Panc1 (cell line): ENCODE measurements at regions not wholly inside any gene's neighbourhood (a gene's known extent, or its start where the extent isn't known, plus 50 kb on each side); places are given as distances from the start of the nearest gene placed in this dataset.

ENCODE experiments used
- ATAC-seq: fragments of 200-7000 bp; cut with Tn5 transposase; 2 replicates; pipeline ENCODE4 v1.9.1; 2020; ENCODE audit warnings: mild to moderate bottlenecking, moderate library complexity
- BruUV-seq: library from RNA; stranded (reverse); fragments of 400-500 nt; replicated peaks from 2 replicates; lab custom pipeline; 2021; lab: Mats Ljungman, UMichigan
- CTCF ChIA-PET: fragments of 300-600 bp; sonication (Branson Sonifier 250); formaldehyde crosslinking; loops from one replicate; lab custom pipeline; 2022; ENCODE audit warnings: antibody characterized with exemption; lab: Charles Lee
- POLR2A ChIA-PET: fragments of 300-600 bp; sonication (Branson Sonifier 250); formaldehyde crosslinking; loops from one replicate; lab custom pipeline; 2022; ENCODE audit warnings: antibody characterized with exemption; lab: Charles Lee
- DNase-seq: peaks from one replicate; pipeline ENCODE4 v3.0.0-alpha.2; 2010; ENCODE audit warnings: low read depth, low spot score
- H3K27ac ChIP-seq: 2 replicates; pipeline ENCODE4 v1.5.1; 2011; ENCODE audit warnings: mild to moderate bottlenecking, low read length, inconsistent platforms
- H3K27me3 ChIP-seq: fragments of 200-500 bp; sonication (Bioruptor generic); 2 replicates; pipeline ENCODE4 v1.6.0; 2014; ENCODE audit warnings: low read length, inconsistent platforms; ENCODE audit not compliant: control insufficient read depth, insufficient read depth
- H3K36me3 ChIP-seq: fragments of 200-500 bp; sonication (Bioruptor generic); 2 replicates; pipeline ENCODE4 v1.5.1; 2014; ENCODE audit warnings: inconsistent platforms, mild to moderate bottlenecking, low read length, moderate library complexity; ENCODE audit not compliant: control insufficient read depth, insufficient read depth
- H3K4me1 ChIP-seq: 2 replicates; pipeline ENCODE4 v1.5.1; 2011; ENCODE audit warnings: inconsistent platforms, mild to moderate bottlenecking, low read length, moderate library complexity; ENCODE audit not compliant: control insufficient read depth, insufficient read depth
- H3K4me3 ChIP-seq, 2 experiments: 2 replicates each; pipeline ENCODE4 v1.5.1; 2011 to 2012; ENCODE audit warnings: low read depth in 2 of 2, low read length in 2 of 2, mild to moderate bottlenecking in 2 of 2, inconsistent platforms in 1 of 2, moderate library complexity in 1 of 2
- H3K9me3 ChIP-seq: fragments of 200-500 bp; sonication (Bioruptor generic); 2 replicates; pipeline ENCODE4 v1.5.1; 2014; ENCODE audit warnings: low read depth, mild to moderate bottlenecking, inconsistent platforms, low read length, moderate library complexity; ENCODE audit not compliant: control insufficient read depth, insufficient read depth
- POLR2AphosphoS5 ChIP-seq: IDR thresholded peaks from 2 replicates; pipeline ENCODE4 v1.6.1; 2012; ENCODE audit warnings: mild to moderate bottlenecking, low read depth, low read length, moderate library complexity
- SIN3A ChIP-seq: IDR thresholded peaks from 2 replicates; pipeline ENCODE4 v1.6.1; 2012; ENCODE audit warnings: low read depth, mild to moderate bottlenecking, low read length, moderate library complexity, borderline replicate concordance; ENCODE audit not compliant: insufficient read depth
- TCF7L2 ChIP-seq: IDR thresholded peaks from 2 replicates; pipeline ENCODE4 v1.6.1; 2011; ENCODE audit warnings: mild to moderate bottlenecking, low read depth, low read length, inconsistent platforms
- in situ Hi-C: cut with HindIII; loops from 2 replicates; pipeline ENCODE4 v1.10.0; 2016; ENCODE audit warnings: low sequenced_read_pairs, low pct_unique_long_range_greater_than_20kb
- intact Hi-C: fragments of 100-400 bp; cut with micrococcal nuclease; formaldehyde crosslinking; loops from one replicate; pipeline ENCODE4 v1.10.0; 2022; ENCODE audit not compliant: unreplicated experiment
- TF ChIP-seq, protein P1 (sequence below), 2 experiments: IDR thresholded peaks; 2 replicates each; pipeline ENCODE4 v1.6.1; 2011 to 2012; ENCODE audit warnings: low read depth in 2 of 2, control low read depth in 1 of 2, low read length in 1 of 2, mild to moderate bottlenecking in 1 of 2, moderate library complexity in 1 of 2; ENCODE audit not compliant: insufficient read depth in 1 of 2
- TF ChIP-seq, protein P2 (sequence below): fragments of 450-650 bp; IDR thresholded peaks from 2 replicates; pipeline ENCODE4 v1.5.1; 2017; ENCODE audit warnings: mild to moderate bottlenecking

DNA sequence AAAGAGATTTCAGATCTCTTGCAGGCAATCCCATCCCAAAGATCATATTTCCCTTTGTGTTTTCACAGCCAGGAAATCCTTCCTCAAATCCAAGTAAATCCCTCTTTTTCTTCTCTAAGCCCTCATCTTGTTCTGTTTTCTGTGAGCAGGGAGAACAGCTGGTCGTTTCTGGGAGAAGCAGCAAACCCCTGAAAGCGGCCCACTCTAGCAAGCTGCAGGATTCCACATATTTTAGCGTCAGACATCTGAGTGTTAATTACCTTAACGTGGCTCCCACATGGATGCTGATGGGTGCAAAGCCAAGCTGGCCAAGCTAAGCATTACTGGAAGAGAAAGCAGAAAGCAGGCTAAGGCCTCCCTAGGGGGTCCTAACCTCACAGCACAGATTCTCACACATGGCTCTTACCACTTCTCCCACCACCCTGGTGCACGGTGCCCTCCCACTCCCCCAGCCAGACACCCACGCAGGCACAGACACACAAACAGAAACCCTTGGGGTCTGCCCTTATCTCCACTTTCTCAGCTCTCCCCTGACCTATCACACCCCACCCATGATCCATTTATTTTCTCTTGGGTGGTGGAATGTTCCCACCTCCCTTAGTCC, 551.0 kb upstream of the AUTS2 start:
- in situ Hi-C loops (no loop called here), intact Hi-C loops (no loop called here)
- Histone ChIP-seq H3K36me3 (no peaks in the 10 kb centered on the region), H3K4me3 (no peak overlapping the region), H3K4me1 (no peaks in the 10 kb centered on the region), H3K27ac (no peak overlapping the region), H3K9me3 (no peaks in the 10 kb centered on the region), H3K27me3 (no peaks in the 10 kb centered on the region)
- ChIA-PET POLR2A (no interaction called here), CTCF (no interaction called here)
- BruUV-seq, result no TSS peak
- no peak for TF ChIP-seq POLR2AphosphoS5
- TF ChIP-seq, protein P1, sequence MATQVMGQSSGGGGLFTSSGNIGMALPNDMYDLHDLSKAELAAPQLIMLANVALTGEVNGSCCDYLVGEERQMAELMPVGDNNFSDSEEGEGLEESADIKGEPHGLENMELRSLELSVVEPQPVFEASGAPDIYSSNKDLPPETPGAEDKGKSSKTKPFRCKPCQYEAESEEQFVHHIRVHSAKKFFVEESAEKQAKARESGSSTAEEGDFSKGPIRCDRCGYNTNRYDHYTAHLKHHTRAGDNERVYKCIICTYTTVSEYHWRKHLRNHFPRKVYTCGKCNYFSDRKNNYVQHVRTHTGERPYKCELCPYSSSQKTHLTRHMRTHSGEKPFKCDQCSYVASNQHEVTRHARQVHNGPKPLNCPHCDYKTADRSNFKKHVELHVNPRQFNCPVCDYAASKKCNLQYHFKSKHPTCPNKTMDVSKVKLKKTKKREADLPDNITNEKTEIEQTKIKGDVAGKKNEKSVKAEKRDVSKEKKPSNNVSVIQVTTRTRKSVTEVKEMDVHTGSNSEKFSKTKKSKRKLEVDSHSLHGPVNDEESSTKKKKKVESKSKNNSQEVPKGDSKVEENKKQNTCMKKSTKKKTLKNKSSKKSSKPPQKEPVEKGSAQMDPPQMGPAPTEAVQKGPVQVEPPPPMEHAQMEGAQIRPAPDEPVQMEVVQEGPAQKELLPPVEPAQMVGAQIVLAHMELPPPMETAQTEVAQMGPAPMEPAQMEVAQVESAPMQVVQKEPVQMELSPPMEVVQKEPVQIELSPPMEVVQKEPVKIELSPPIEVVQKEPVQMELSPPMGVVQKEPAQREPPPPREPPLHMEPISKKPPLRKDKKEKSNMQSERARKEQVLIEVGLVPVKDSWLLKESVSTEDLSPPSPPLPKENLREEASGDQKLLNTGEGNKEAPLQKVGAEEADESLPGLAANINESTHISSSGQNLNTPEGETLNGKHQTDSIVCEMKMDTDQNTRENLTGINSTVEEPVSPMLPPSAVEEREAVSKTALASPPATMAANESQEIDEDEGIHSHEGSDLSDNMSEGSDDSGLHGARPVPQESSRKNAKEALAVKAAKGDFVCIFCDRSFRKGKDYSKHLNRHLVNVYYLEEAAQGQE (IDR thresholded peaks at IDR 0.05; ENCODE audit: insufficient read depth in 1 of 2, low read depth in 2 of 2, low read length in 1 of 2), result no peak
- TF ChIP-seq, protein P2, sequence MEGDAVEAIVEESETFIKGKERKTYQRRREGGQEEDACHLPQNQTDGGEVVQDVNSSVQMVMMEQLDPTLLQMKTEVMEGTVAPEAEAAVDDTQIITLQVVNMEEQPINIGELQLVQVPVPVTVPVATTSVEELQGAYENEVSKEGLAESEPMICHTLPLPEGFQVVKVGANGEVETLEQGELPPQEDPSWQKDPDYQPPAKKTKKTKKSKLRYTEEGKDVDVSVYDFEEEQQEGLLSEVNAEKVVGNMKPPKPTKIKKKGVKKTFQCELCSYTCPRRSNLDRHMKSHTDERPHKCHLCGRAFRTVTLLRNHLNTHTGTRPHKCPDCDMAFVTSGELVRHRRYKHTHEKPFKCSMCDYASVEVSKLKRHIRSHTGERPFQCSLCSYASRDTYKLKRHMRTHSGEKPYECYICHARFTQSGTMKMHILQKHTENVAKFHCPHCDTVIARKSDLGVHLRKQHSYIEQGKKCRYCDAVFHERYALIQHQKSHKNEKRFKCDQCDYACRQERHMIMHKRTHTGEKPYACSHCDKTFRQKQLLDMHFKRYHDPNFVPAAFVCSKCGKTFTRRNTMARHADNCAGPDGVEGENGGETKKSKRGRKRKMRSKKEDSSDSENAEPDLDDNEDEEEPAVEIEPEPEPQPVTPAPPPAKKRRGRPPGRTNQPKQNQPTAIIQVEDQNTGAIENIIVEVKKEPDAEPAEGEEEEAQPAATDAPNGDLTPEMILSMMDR, result no peak
- no peak for TF ChIP-seq SIN3A
- TF ChIP-seq TCF7L2, result no peak
- DNase-seq (no peak), ATAC-seq (no peak)

DNA sequence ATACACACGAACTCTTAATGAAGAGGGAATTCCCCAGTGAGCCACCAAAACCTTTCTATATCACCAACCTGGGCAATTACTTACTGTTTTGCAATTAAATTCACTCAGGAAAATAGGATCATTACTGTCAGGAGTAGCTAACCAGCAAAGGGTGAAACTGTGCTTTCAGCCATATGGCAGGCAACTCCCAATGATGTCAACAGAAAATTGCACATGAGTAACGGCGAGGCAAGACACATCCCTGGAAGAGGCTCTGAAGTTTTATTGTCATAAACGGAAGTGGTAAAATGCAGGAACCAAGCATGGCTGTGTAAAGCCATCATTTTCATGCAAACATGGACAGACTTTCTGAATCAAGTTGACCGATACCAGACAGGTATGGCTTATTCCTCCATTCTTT, 548.9 kb upstream of the AUTS2 start:
- Histone ChIP-seq H3K27me3 (no peaks in the 10 kb centered on the region), H3K9me3 (no peaks in the 10 kb centered on the region), H3K4me3 (no peak overlapping the region), H3K36me3 (no peaks in the 10 kb centered on the region), H3K4me1 (no peaks in the 10 kb centered on the region), H3K27ac (no peak overlapping the region)
- BruUV-seq, result no TSS peak
- in situ Hi-C loops, result no loop called here
- POLR2A ChIA-PET, result no interaction called here
- TF ChIP-seq, protein P2, result no peak
- intact Hi-C loops, result no loop called here
- DNase-seq (no peak), ATAC-seq (no peak)
- CTCF ChIA-PET, result no interaction called here
